ENCODE measurements at regions not wholly inside any gene's neighbourhood (a gene's known extent, or its start where the extent isn't known, plus 50 kb on each side); places are given as distances from the start of the nearest gene placed in this dataset.

- Mint-ChIP-seq H3K4me1 (ENCODE audit: low read depth) (no peaks in the 10 kb centered on the region), H3K4me3 (no peak overlapping the region), H3K9me3 (peaks cover 7% of the 10 kb centered on the region), H3K27me3 (ENCODE audit: low read depth) (peaks cover 10% of the 10 kb centered on the region), H3K36me3 (ENCODE audit: insufficient read depth) (no peaks in the 10 kb centered on the region)
- ATAC-seq (no peak), DNase-seq (no peak)
These were observed 123.4 kb downstream of the ETS2 start for GRCh38 chr21:38929142-38929541.

GRCh38 chr21:38927776-38928175 is 122.0 kb downstream of the ETS2 start:
- no peaks in the 10 kb centered on the region for H3K4me1 Mint-ChIP-seq (ENCODE audit: low read depth)
- H3K4me3 Mint-ChIP-seq = no peak overlapping the region
- H3K36me3 Mint-ChIP-seq (ENCODE audit: insufficient read depth) = no peaks in the 10 kb centered on the region
- ATAC-seq (no peak), DNase-seq (no peak)
- peaks cover 13% of the 10 kb centered on the region for H3K27me3 Mint-ChIP-seq (ENCODE audit: low read depth)
- peaks cover 7% of the 10 kb centered on the region for H3K9me3 Mint-ChIP-seq

- H3K36me3 Mint-ChIP-seq (ENCODE audit: insufficient read depth) = no peaks in the 10 kb centered on the region
- no peaks in the 10 kb centered on the region for H3K4me1 Mint-ChIP-seq (ENCODE audit: low read depth)
- H3K27me3 Mint-ChIP-seq (ENCODE audit: low read depth) = peaks cover 13% of the 10 kb centered on the region
- no peak for ATAC-seq
- peaks cover 11% of the 10 kb centered on the region for H3K9me3 Mint-ChIP-seq
- DNase-seq = no peak
- H3K4me3 Mint-ChIP-seq = no peak overlapping the region
These were observed 120.2 kb downstream of the ETS2 start for GRCh38 chr21:38925923-38926322.

GRCh38 chr21:38925478-38925877 is 119.7 kb downstream of the ETS2 start:
- Mint-ChIP-seq H3K36me3 (ENCODE audit: insufficient read depth) (no peaks in the 10 kb centered on the region), H3K27me3 (ENCODE audit: low read depth) (peaks cover 14% of the 10 kb centered on the region), H3K9me3 (peaks cover 11% of the 10 kb centered on the region), H3K4me1 (ENCODE audit: low read depth) (no peaks in the 10 kb centered on the region), H3K4me3 (no peak overlapping the region)
- no peak for DNase-seq
- ATAC-seq = no peak

- DNase-seq (no peak), ATAC-seq (no peak)
- peaks cover 10% of the 10 kb centered on the region for H3K9me3 Mint-ChIP-seq
- no peaks in the 10 kb centered on the region for H3K4me1 Mint-ChIP-seq (ENCODE audit: low read depth)
- H3K36me3 Mint-ChIP-seq (ENCODE audit: insufficient read depth) = no peaks in the 10 kb centered on the region
- no peak overlapping the region for H3K4me3 Mint-ChIP-seq
- H3K27me3 Mint-ChIP-seq (ENCODE audit: low read depth) = peaks cover 14% of the 10 kb centered on the region
These were observed 119.2 kb downstream of the ETS2 start for GRCh38 chr21:38924954-38925353.

- Mint-ChIP-seq H3K27me3 (ENCODE audit: low read depth) (peaks cover 16% of the 10 kb centered on the region), H3K4me1 (ENCODE audit: low read depth) (no peaks in the 10 kb centered on the region), H3K9me3 (peaks cover 4% of the 10 kb centered on the region), H3K4me3 (no peak overlapping the region), H3K36me3 (ENCODE audit: insufficient read depth) (no peaks in the 10 kb centered on the region)
- DNase-seq (no peak), ATAC-seq (no peak)
These were observed 117.7 kb downstream of the ETS2 start for GRCh38 chr21:38923429-38923828.

- no peak overlapping the region for H3K4me3 Mint-ChIP-seq
- H3K9me3 Mint-ChIP-seq = peaks cover 4% of the 10 kb centered on the region
- no peaks in the 10 kb centered on the region for H3K36me3 Mint-ChIP-seq (ENCODE audit: insufficient read depth)
- peaks cover 16% of the 10 kb centered on the region for H3K27me3 Mint-ChIP-seq (ENCODE audit: low read depth)
- no peak for ATAC-seq
- no peaks in the 10 kb centered on the region for H3K4me1 Mint-ChIP-seq (ENCODE audit: low read depth)
- no peak for DNase-seq
These were observed 116.9 kb downstream of the ETS2 start for GRCh38 chr21:38922474-38923235.

- peaks cover 20% of the 10 kb centered on the region for H3K27me3 Mint-ChIP-seq (ENCODE audit: low read depth)
- no peaks in the 10 kb centered on the region for H3K4me1 Mint-ChIP-seq (ENCODE audit: low read depth)
- no peak overlapping the region for H3K4me3 Mint-ChIP-seq
- no peak for DNase-seq
- H3K9me3 Mint-ChIP-seq = peaks cover 4% of the 10 kb centered on the region
- ATAC-seq = no peak
- H3K36me3 Mint-ChIP-seq (ENCODE audit: insufficient read depth) = no peaks in the 10 kb centered on the region
These were observed 116.0 kb downstream of the ETS2 start for GRCh38 chr21:38921511-38922251.

GRCh38 chr21:38920631-38921398 is 115.1 kb downstream of the ETS2 start:
- ATAC-seq = no peak
- Mint-ChIP-seq H3K4me3 (no peak overlapping the region), H3K9me3 (peaks cover 4% of the 10 kb centered on the region), H3K36me3 (ENCODE audit: insufficient read depth) (no peaks in the 10 kb centered on the region), H3K27me3 (ENCODE audit: low read depth) (peaks cover 22% of the 10 kb centered on the region), H3K4me1 (ENCODE audit: low read depth) (no peaks in the 10 kb centered on the region)
- DNase-seq = no peak

- no peaks in the 10 kb centered on the region for H3K4me1 Mint-ChIP-seq (ENCODE audit: low read depth)
- ATAC-seq = no peak
- no peak overlapping the region for H3K4me3 Mint-ChIP-seq
- peaks cover 13% of the 10 kb centered on the region for H3K27me3 Mint-ChIP-seq (ENCODE audit: low read depth)
- DNase-seq = no peak
- H3K9me3 Mint-ChIP-seq = peaks cover 4% of the 10 kb centered on the region
- no peaks in the 10 kb centered on the region for H3K36me3 Mint-ChIP-seq (ENCODE audit: insufficient read depth)
These were observed 113.0 kb downstream of the ETS2 start for GRCh38 chr21:38918607-38919346.

GRCh38 chr21:38917043-38917774 is 111.5 kb downstream of the ETS2 start:
- H3K4me1 Mint-ChIP-seq (ENCODE audit: low read depth) = no peaks in the 10 kb centered on the region
- no peaks in the 10 kb centered on the region for H3K36me3 Mint-ChIP-seq (ENCODE audit: insufficient read depth)
- no peak for DNase-seq
- no peak overlapping the region for H3K4me3 Mint-ChIP-seq
- H3K27me3 Mint-ChIP-seq (ENCODE audit: low read depth) = peaks cover 13% of the 10 kb centered on the region
- ATAC-seq = no peak
- H3K9me3 Mint-ChIP-seq = no peaks in the 10 kb centered on the region

GRCh38 chr21:38916214-38916964 is 110.7 kb downstream of the ETS2 start:
- no peak for DNase-seq
- Mint-ChIP-seq H3K27me3 (ENCODE audit: low read depth) (peaks cover 13% of the 10 kb centered on the region), H3K4me3 (no peak overlapping the region), H3K4me1 (ENCODE audit: low read depth) (no peaks in the 10 kb centered on the region), H3K9me3 (no peaks in the 10 kb centered on the region), H3K36me3 (ENCODE audit: insufficient read depth) (no peaks in the 10 kb centered on the region)
- no peak for ATAC-seq

- DNase-seq = no peak
- H3K4me1 Mint-ChIP-seq (ENCODE audit: low read depth) = no peaks in the 10 kb centered on the region
- no peaks in the 10 kb centered on the region for H3K9me3 Mint-ChIP-seq
- no peak for ATAC-seq
- peaks cover 15% of the 10 kb centered on the region for H3K27me3 Mint-ChIP-seq (ENCODE audit: low read depth)
- H3K4me3 Mint-ChIP-seq = no peak overlapping the region
- no peaks in the 10 kb centered on the region for H3K36me3 Mint-ChIP-seq (ENCODE audit: insufficient read depth)
These were observed 109.8 kb downstream of the ETS2 start for GRCh38 chr21:38915546-38915945.
